ENCODE measurements at regions not wholly inside any gene's neighbourhood (a gene's known extent, or its start where the extent isn't known, plus 50 kb on each side); places are given as distances from the start of the nearest gene placed in this dataset.
"Not testable (repeated sequence)": the region's sequence is repeated elsewhere in the genome, so short reads cannot be mapped to it uniquely, and the experiment has no call there.

- in situ Hi-C loops (cut with HindIII; ENCODE audit: low pct_unique_long_range_greater_than_20kb, low sequenced_read_pairs): no loop called here
- DNase-seq (ENCODE audit: low read depth): no peak
These were observed 1321.3 kb downstream of the HACE1 start for GRCh38 chr6:103538381-103538780.

- in situ Hi-C loops (cut with HindIII; ENCODE audit: low pct_unique_long_range_greater_than_20kb, low sequenced_read_pairs): no loop called here
- no peak for DNase-seq (ENCODE audit: low read depth)
These were observed 1324.9 kb downstream of the HACE1 start for GRCh38 chr6:103534814-103535213.

- in situ Hi-C loops (cut with HindIII; ENCODE audit: low pct_unique_long_range_greater_than_20kb, low sequenced_read_pairs): no loop called here
- DNase-seq (ENCODE audit: low read depth): no peak
These were observed 1325.6 kb downstream of the HACE1 start for GRCh38 chr6:103534095-103534494.

- no peak for DNase-seq (ENCODE audit: low read depth)
- in situ Hi-C loops (cut with HindIII; ENCODE audit: low pct_unique_long_range_greater_than_20kb, low sequenced_read_pairs): no loop called here
These were observed 1337.7 kb downstream of the HACE1 start for GRCh38 chr6:103522045-103522444.

- in situ Hi-C loops (cut with HindIII; ENCODE audit: low pct_unique_long_range_greater_than_20kb, low sequenced_read_pairs): no loop called here
- no peak for DNase-seq (ENCODE audit: low read depth)
These were observed 1343.4 kb downstream of the HACE1 start for GRCh38 chr6:103516336-103516735.

GRCh38 chr6:103507052-103507451, 1352.7 kb downstream of the HACE1 start:
- no peak for DNase-seq (ENCODE audit: low read depth)
- in situ Hi-C loops (cut with HindIII; ENCODE audit: low pct_unique_long_range_greater_than_20kb, low sequenced_read_pairs): no loop called here

- in situ Hi-C loops (cut with HindIII; ENCODE audit: low pct_unique_long_range_greater_than_20kb, low sequenced_read_pairs): no loop called here
- no peak for DNase-seq (ENCODE audit: low read depth)
These were observed 1354.6 kb downstream of the HACE1 start for GRCh38 chr6:103505155-103505518.

- in situ Hi-C loops (cut with HindIII; ENCODE audit: low pct_unique_long_range_greater_than_20kb, low sequenced_read_pairs): no loop called here
- no peak for DNase-seq (ENCODE audit: low read depth)
These were observed 1355.1 kb downstream of the HACE1 start for GRCh38 chr6:103504501-103505154.

- DNase-seq (ENCODE audit: low read depth); in situ Hi-C loops (cut with HindIII; ENCODE audit: low pct_unique_long_range_greater_than_20kb, low sequenced_read_pairs): not testable (repeated sequence)
These were observed 1363.1 kb downstream of the HACE1 start for GRCh38 chr6:103496588-103496987.

GRCh38 chr6:103456652-103457051, 1403.1 kb downstream of the HACE1 start:
- in situ Hi-C loops (cut with HindIII; ENCODE audit: low pct_unique_long_range_greater_than_20kb, low sequenced_read_pairs): no loop called here
- DNase-seq (ENCODE audit: low read depth): no peak

- in situ Hi-C loops (cut with HindIII; ENCODE audit: low pct_unique_long_range_greater_than_20kb, low sequenced_read_pairs): no loop called here
- no peak for DNase-seq (ENCODE audit: low read depth)
These were observed 1404.4 kb downstream of the HACE1 start for GRCh38 chr6:103455275-103455674.

- no peak for DNase-seq (ENCODE audit: low read depth)
- in situ Hi-C loops (cut with HindIII; ENCODE audit: low pct_unique_long_range_greater_than_20kb, low sequenced_read_pairs): no loop called here
These were observed 1450.2 kb downstream of the HACE1 start for GRCh38 chr6:103409475-103409874.

- DNase-seq (ENCODE audit: low read depth): no peak
- in situ Hi-C loops (cut with HindIII; ENCODE audit: low pct_unique_long_range_greater_than_20kb, low sequenced_read_pairs): no loop called here
These were observed 1454.4 kb downstream of the HACE1 start for GRCh38 chr6:103405321-103405720.

- in situ Hi-C loops (cut with HindIII; ENCODE audit: low pct_unique_long_range_greater_than_20kb, low sequenced_read_pairs): no loop called here
- DNase-seq (ENCODE audit: low read depth): no peak
These were observed 1454.9 kb downstream of the HACE1 start for GRCh38 chr6:103404799-103405198.

GRCh38 chr6:103396768-103397167, 1463.0 kb downstream of the HACE1 start:
- in situ Hi-C loops (cut with HindIII; ENCODE audit: low pct_unique_long_range_greater_than_20kb, low sequenced_read_pairs): no loop called here
- no peak for DNase-seq (ENCODE audit: low read depth)

GRCh38 chr6:103379272-103379671, 1480.4 kb downstream of the HACE1 start:
- in situ Hi-C loops (cut with HindIII; ENCODE audit: low pct_unique_long_range_greater_than_20kb, low sequenced_read_pairs): no loop called here
- DNase-seq (ENCODE audit: low read depth): no peak

GRCh38 chr6:103367212-103367611, 1492.5 kb downstream of the HACE1 start:
- in situ Hi-C loops (cut with HindIII; ENCODE audit: low pct_unique_long_range_greater_than_20kb, low sequenced_read_pairs): no loop called here
- DNase-seq (ENCODE audit: low read depth): no peak

- DNase-seq (ENCODE audit: low read depth): no peak
- in situ Hi-C loops (cut with HindIII; ENCODE audit: low pct_unique_long_range_greater_than_20kb, low sequenced_read_pairs): no loop called here
These were observed 1503.2 kb downstream of the HACE1 start for GRCh38 chr6:103356531-103356930.

GRCh38 chr6:103344554-103345163, 1515.1 kb downstream of the HACE1 start:
- in situ Hi-C loops (cut with HindIII; ENCODE audit: low pct_unique_long_range_greater_than_20kb, low sequenced_read_pairs): no loop called here
- no peak for DNase-seq (ENCODE audit: low read depth)

- in situ Hi-C loops (cut with HindIII; ENCODE audit: low pct_unique_long_range_greater_than_20kb, low sequenced_read_pairs): no loop called here
- DNase-seq (ENCODE audit: low read depth): no peak
These were observed 1524.3 kb downstream of the HACE1 start for GRCh38 chr6:103335412-103335811.
